HCT116 (cell line): ENCODE measurements at regions not wholly inside any gene's neighbourhood (a gene's known extent, or its start where the extent isn't known, plus 50 kb on each side); places are given as distances from the start of the nearest gene placed in this dataset.

Source experiments
- ATAC-seq: fragments of 200-7000 bp; cut with Tn5 transposase; 2 replicates; pipeline ENCODE4 v1.9.1; 2020; ENCODE audit warnings: mild to moderate bottlenecking, moderate library complexity
- BruUV-seq: library from RNA; stranded (reverse); fragments of 400-500 nt; replicated peaks from 2 replicates; lab custom pipeline; 2021; lab: Mats Ljungman, UMichigan
- CTCF ChIA-PET: fragments of 300-600 bp; sonication (Branson Sonifier 250); formaldehyde crosslinking; loops from one replicate; lab custom pipeline; 2021; ENCODE audit warnings: antibody characterized with exemption; lab: Charles Lee
- POLR2A ChIA-PET: fragments of 300-600, 350-600 bp; sonication (Branson Sonifier 250); formaldehyde crosslinking; loops from one replicate; lab custom pipeline; 2021; ENCODE audit warnings: antibody characterized with exemption; lab: Charles Lee
- RAD21 ChIA-PET, 2 experiments: fragments of 300-600 bp; sonication (Branson Sonifier 250); formaldehyde crosslinking; loops; one replicate each; lab custom pipeline; 2023; ENCODE audit warnings: low total read pairs in 2 of 2; ENCODE audit not compliant: uncharacterized antibody in 2 of 2, unreplicated experiment in 2 of 2, low non-redundant PET in 1 of 2; lab: Charles Lee
- DNase-seq: peaks from one replicate; pipeline ENCODE4 v3.0.0-alpha.2; 2010; ENCODE audit warnings: low read depth, low spot score
- H2AFZ ChIP-seq: fragments of 200-600 bp; shearing (Covaris generic), sonication (generic); 2 replicates; pipeline ENCODE4 v1.6.1; 2017; ENCODE audit warnings: low read depth, mixed run types, mixed read lengths, antibody characterized with exemption, low read length; ENCODE audit not compliant: poor library complexity, severe bottlenecking
- H3K27ac ChIP-seq: 2 replicates; pipeline ENCODE4 v1.5.1; 2012; ENCODE audit warnings: low read depth, low read length
- H3K27me3 ChIP-seq: fragments of 200-600 bp; sonication (generic); 2 replicates; pipeline ENCODE4 v1.6.1; 2016; ENCODE audit warnings: mixed run types, low read length, mixed read lengths; ENCODE audit not compliant: insufficient read depth
- H3K36me3 ChIP-seq, 2 experiments: fragments of 200-500 bp in 1 of 2; fragments of 200-600 bp in 1 of 2; sonication (Bioruptor generic) in 1 of 2; sonication (generic) in 1 of 2; 2 replicates each; pipeline versions ENCODE4 v1.5.1 to v1.6.1; 2014 to 2016; ENCODE audit warnings: low read length in 2 of 2, inconsistent platforms in 1 of 2, mixed read lengths in 1 of 2, mixed run types in 1 of 2; ENCODE audit not compliant: insufficient read depth in 2 of 2, control insufficient read depth in 1 of 2
- H3K4me1 ChIP-seq, 2 experiments: fragments of 200-600 bp in 1 of 2; sonication (generic) in 1 of 2; 2 replicates each; pipeline versions ENCODE4 v1.5.1 to v1.6.1; 2012 to 2017; ENCODE audit warnings: low read length in 2 of 2, inconsistent platforms in 1 of 2, mild to moderate bottlenecking in 1 of 2, mixed read lengths in 1 of 2, mixed run types in 1 of 2, moderate library complexity in 1 of 2; ENCODE audit not compliant: insufficient read depth in 2 of 2, control insufficient read depth in 1 of 2
- H3K4me2 ChIP-seq: fragments of 200-600 bp; sonication (generic); 2 replicates; pipeline ENCODE4 v1.6.1; 2017; ENCODE audit warnings: mixed run types, low read length, mixed read lengths
- H3K4me3 ChIP-seq, 2 experiments: fragments of 200-600 bp in 1 of 2; sonication (generic) in 1 of 2; replicated peaks in 1 of 2; 2 replicates each; pipeline ENCODE4 v1.5.1; 2011 to 2016; ENCODE audit warnings: low read length in 2 of 2, control low read depth in 1 of 2, low read depth in 1 of 2, mild to moderate bottlenecking in 1 of 2, mixed read lengths in 1 of 2, mixed run types in 1 of 2
- H3K79me2 ChIP-seq: fragments of 200-600 bp; sonication (generic); 2 replicates; pipeline ENCODE4 v1.6.1; 2017; ENCODE audit warnings: mild to moderate bottlenecking, mixed run types, low read length, moderate library complexity, mixed read lengths; ENCODE audit not compliant: insufficient read depth
- H3K9ac ChIP-seq: fragments of 200-600 bp; sonication (generic); 2 replicates; pipeline ENCODE4 v1.6.1; 2016; ENCODE audit warnings: low read length, mixed read lengths
- H3K9me2 ChIP-seq: fragments of 200-600 bp; sonication (generic), shearing (Covaris generic); 2 replicates; pipeline ENCODE4 v1.6.1; 2017; ENCODE audit warnings: mixed run types, mild to moderate bottlenecking, moderate library complexity; ENCODE audit not compliant: insufficient read depth
- H3K9me3 ChIP-seq, 2 experiments: fragments of 200-500 bp in 1 of 2; fragments of 200-600 bp in 1 of 2; sonication (Bioruptor generic) in 1 of 2; sonication (generic) in 1 of 2; 2 replicates each; pipeline ENCODE4 v1.6.1; 2014 to 2017; ENCODE audit warnings: low read length in 2 of 2, mixed read lengths in 2 of 2, inconsistent platforms in 1 of 2, low read depth in 1 of 2, mild to moderate bottlenecking in 1 of 2, mixed run types in 1 of 2, moderate library complexity in 1 of 2; ENCODE audit not compliant: control insufficient read depth in 1 of 2, insufficient read depth in 1 of 2
- H4K20me1 ChIP-seq: fragments of 200-600 bp; sonication (generic), shearing (Covaris generic); 2 replicates; pipeline ENCODE4 v1.6.1; 2017; ENCODE audit warnings: mixed run types, mild to moderate bottlenecking, moderate library complexity; ENCODE audit not compliant: insufficient read depth
- ATF3 ChIP-seq: IDR thresholded peaks from 2 replicates; pipeline ENCODE4 v1.6.1; 2012
- CEBPB ChIP-seq: IDR thresholded peaks from 2 replicates; pipeline ENCODE4 v1.6.1; 2012; ENCODE audit warnings: low read depth
- CTCF ChIP-seq, 3 experiments: fragments of 200-600 bp in 1 of 3; sonication (generic) in 1 of 3; IDR thresholded peaks in 2 of 3; conservative IDR thresholded peaks in 1 of 3; 2 replicates each; pipeline ENCODE4 v1.5.1; 2012 to 2017; ENCODE audit warnings: low read depth in 2 of 3, low read length in 2 of 3, antibody characterized with exemption in 1 of 3, borderline replicate concordance in 1 of 3, control low read depth in 1 of 3, mild to moderate bottlenecking in 1 of 3, mixed read lengths in 1 of 3, mixed run types in 1 of 3, moderate library complexity in 1 of 3; ENCODE audit not compliant: insufficient read depth in 1 of 3
- EZH2phosphoT487 ChIP-seq: fragments of 200-600 bp; IDR thresholded peaks from 2 replicates; pipeline ENCODE4 v1.6.1; 2018; ENCODE audit warnings: antibody characterized with exemption, borderline replicate concordance
- FOSL1 ChIP-seq: IDR thresholded peaks from 2 replicates; pipeline ENCODE4 v1.6.1; 2012; ENCODE audit warnings: low read depth
- MAX ChIP-seq: IDR thresholded peaks from 2 replicates; pipeline ENCODE4 v1.6.1; 2012
- POLR2A ChIP-seq: IDR thresholded peaks from 2 replicates; pipeline ENCODE4 v1.7.0; 2011; ENCODE audit warnings: borderline replicate concordance; ENCODE audit not compliant: insufficient read depth, insufficient read length; ENCODE audit errors: extremely low read depth
- POLR2AphosphoS5 ChIP-seq: IDR thresholded peaks from 2 replicates; pipeline ENCODE4 v1.6.1; 2011; ENCODE audit warnings: mild to moderate bottlenecking, low read depth, low read length, moderate library complexity
- RAD21 ChIP-seq: IDR thresholded peaks from 2 replicates; pipeline ENCODE4 v1.6.1; 2012; ENCODE audit warnings: low read depth, mild to moderate bottlenecking
- REST ChIP-seq: IDR thresholded peaks from 2 replicates; pipeline ENCODE4 v1.6.1; 2012; ENCODE audit warnings: low read depth
- SIN3A ChIP-seq: IDR thresholded peaks from 2 replicates; pipeline ENCODE4 v1.6.1; 2012; ENCODE audit warnings: low read depth
- SP1 ChIP-seq: IDR thresholded peaks from 2 replicates; pipeline ENCODE4 v1.6.1; 2012; ENCODE audit warnings: low read depth
- SRF ChIP-seq: IDR thresholded peaks from 2 replicates; pipeline ENCODE4 v1.6.1; 2012; ENCODE audit warnings: low read depth
- YY1 ChIP-seq: IDR thresholded peaks from 2 replicates; pipeline ENCODE4 v1.6.1; 2011; ENCODE audit warnings: low read length, low read depth, moderate library complexity, mild to moderate bottlenecking; ENCODE audit not compliant: insufficient replicate concordance; ENCODE audit errors: extremely low read depth
- ZBTB33 ChIP-seq: IDR thresholded peaks from 2 replicates; pipeline ENCODE4 v1.6.1; 2011; ENCODE audit warnings: mild to moderate bottlenecking, low read length, moderate library complexity; ENCODE audit not compliant: insufficient replicate concordance; ENCODE audit errors: extremely low read depth
- ZNF274 ChIP-seq: fragments of 200-500 bp; sonication (Bioruptor generic); IDR thresholded peaks from 2 replicates; pipeline ENCODE4 v1.6.1; 2014; ENCODE audit warnings: mild to moderate bottlenecking, low read depth, low read length, inconsistent platforms
- intact Hi-C: fragments of 100-400 bp; cut with micrococcal nuclease; formaldehyde crosslinking; loops from 2 replicates; pipeline ENCODE4 v1.10.0; 2022

- TF ChIP-seq FOSL1: no peak
- no peak for TF ChIP-seq ATF3
- TF ChIP-seq ZNF274: no peak
- TF ChIP-seq EZH2phosphoT487: no peak
These were observed 88.5 kb upstream of the C1QTNF9B start (continued) for GRCh38 chr13:23985839-23986238.

- no peak overlapping the region for H3K4me2 ChIP-seq
- no peak overlapping the region for H3K9ac ChIP-seq
- no peaks in the 10 kb centered on the region for H3K79me2 ChIP-seq
- intact Hi-C loops: no loop called here
- H3K27me3 ChIP-seq: peaks cover 8% of the 10 kb centered on the region; the same call in 1 of the 2 replicates
- POLR2A ChIA-PET: no interaction called here
- no peaks in the 10 kb centered on the region for H3K9me2 ChIP-seq
- H2AFZ ChIP-seq: no peak overlapping the region
- TF ChIP-seq ZBTB33 (no peak), FOSL1 (no peak), RAD21 (no peak), POLR2AphosphoS5 (no peak), SP1 (no peak), CTCF (IDR thresholded peaks at IDR 0.05 in 2 of 3, conservative IDR thresholded peaks at IDR 0.05 in 1 of 3; ENCODE audit: borderline replicate concordance in 1 of 3, insufficient read depth in 1 of 3, low read depth in 2 of 3, low read length in 2 of 3) (no peak), CEBPB (no peak), SRF (no peak), MAX (no peak), YY1 (no peak), ATF3 (no peak), EZH2phosphoT487 (no peak), ZNF274 (no peak), REST (no peak), POLR2A (no peak), SIN3A (no peak)
- no peak overlapping the region for H3K4me3 ChIP-seq
- CTCF ChIA-PET: no interaction called here
- ATAC-seq (no peak), DNase-seq (no peak)
- H3K9me3 ChIP-seq: no peaks in the 10 kb centered on the region
- H3K36me3 ChIP-seq: no peaks in the 10 kb centered on the region
- no peaks in the 10 kb centered on the region for H4K20me1 ChIP-seq
- no TSS peak for BruUV-seq
- no peak overlapping the region for H3K27ac ChIP-seq
- H3K4me1 ChIP-seq: no peaks in the 10 kb centered on the region
- RAD21 ChIA-PET: no interaction called here
These were observed 89.3 kb upstream of the C1QTNF9B start for GRCh38 chr13:23986619-23987018.
